ENCODE measurements at regions not wholly inside any gene's neighbourhood (a gene's known extent, or its start where the extent isn't known, plus 50 kb on each side); places are given as distances from the start of the nearest gene placed in this dataset.

- TF ChIP-seq BRF2 (CRISPR knock-in tag; IDR thresholded peaks at IDR 0.05): 0 out of 2 replicates have a peak, but pooled peaks have one; percentile 66
- TF ChIP-seq, protein P1, sequence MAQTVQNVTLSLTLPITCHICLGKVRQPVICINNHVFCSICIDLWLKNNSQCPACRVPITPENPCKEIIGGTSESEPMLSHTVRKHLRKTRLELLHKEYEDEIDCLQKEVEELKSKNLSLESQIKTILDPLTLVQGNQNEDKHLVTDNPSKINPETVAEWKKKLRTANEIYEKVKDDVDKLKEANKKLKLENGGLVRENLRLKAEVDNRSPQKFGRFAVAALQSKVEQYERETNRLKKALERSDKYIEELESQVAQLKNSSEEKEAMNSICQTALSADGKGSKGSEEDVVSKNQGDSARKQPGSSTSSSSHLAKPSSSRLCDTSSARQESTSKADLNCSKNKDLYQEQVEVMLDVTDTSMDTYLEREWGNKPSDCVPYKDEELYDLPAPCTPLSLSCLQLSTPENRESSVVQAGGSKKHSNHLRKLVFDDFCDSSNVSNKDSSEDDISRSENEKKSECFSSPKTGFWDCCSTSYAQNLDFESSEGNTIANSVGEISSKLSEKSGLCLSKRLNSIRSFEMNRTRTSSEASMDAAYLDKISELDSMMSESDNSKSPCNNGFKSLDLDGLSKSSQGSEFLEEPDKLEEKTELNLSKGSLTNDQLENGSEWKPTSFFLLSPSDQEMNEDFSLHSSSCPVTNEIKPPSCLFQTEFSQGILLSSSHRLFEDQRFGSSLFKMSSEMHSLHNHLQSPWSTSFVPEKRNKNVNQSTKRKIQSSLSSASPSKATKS (CRISPR knock-in tag; IDR thresholded peaks at IDR 0.05): no peak
- TF ChIP-seq ZNF747 (CRISPR knock-in tag; IDR thresholded peaks at IDR 0.05; ENCODE audit: borderline replicate concordance): peak; percentile 41; the same call in 1 of the 2 replicates
- TF ChIP-seq, protein P2, sequence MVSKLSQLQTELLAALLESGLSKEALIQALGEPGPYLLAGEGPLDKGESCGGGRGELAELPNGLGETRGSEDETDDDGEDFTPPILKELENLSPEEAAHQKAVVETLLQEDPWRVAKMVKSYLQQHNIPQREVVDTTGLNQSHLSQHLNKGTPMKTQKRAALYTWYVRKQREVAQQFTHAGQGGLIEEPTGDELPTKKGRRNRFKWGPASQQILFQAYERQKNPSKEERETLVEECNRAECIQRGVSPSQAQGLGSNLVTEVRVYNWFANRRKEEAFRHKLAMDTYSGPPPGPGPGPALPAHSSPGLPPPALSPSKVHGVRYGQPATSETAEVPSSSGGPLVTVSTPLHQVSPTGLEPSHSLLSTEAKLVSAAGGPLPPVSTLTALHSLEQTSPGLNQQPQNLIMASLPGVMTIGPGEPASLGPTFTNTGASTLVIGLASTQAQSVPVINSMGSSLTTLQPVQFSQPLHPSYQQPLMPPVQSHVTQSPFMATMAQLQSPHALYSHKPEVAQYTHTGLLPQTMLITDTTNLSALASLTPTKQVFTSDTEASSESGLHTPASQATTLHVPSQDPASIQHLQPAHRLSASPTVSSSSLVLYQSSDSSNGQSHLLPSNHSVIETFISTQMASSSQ (IDR thresholded peaks at IDR 0.05; ENCODE audit: low read depth): peak; percentile 55; the same call in 1 of the 2 replicates
- TF ChIP-seq, protein P2 (CRISPR knock-in tag; IDR thresholded peaks at IDR 0.05; ENCODE audit: borderline replicate concordance): peak; percentile 83; the same call in 1 of the 2 replicates
- TF ChIP-seq, protein P3, sequence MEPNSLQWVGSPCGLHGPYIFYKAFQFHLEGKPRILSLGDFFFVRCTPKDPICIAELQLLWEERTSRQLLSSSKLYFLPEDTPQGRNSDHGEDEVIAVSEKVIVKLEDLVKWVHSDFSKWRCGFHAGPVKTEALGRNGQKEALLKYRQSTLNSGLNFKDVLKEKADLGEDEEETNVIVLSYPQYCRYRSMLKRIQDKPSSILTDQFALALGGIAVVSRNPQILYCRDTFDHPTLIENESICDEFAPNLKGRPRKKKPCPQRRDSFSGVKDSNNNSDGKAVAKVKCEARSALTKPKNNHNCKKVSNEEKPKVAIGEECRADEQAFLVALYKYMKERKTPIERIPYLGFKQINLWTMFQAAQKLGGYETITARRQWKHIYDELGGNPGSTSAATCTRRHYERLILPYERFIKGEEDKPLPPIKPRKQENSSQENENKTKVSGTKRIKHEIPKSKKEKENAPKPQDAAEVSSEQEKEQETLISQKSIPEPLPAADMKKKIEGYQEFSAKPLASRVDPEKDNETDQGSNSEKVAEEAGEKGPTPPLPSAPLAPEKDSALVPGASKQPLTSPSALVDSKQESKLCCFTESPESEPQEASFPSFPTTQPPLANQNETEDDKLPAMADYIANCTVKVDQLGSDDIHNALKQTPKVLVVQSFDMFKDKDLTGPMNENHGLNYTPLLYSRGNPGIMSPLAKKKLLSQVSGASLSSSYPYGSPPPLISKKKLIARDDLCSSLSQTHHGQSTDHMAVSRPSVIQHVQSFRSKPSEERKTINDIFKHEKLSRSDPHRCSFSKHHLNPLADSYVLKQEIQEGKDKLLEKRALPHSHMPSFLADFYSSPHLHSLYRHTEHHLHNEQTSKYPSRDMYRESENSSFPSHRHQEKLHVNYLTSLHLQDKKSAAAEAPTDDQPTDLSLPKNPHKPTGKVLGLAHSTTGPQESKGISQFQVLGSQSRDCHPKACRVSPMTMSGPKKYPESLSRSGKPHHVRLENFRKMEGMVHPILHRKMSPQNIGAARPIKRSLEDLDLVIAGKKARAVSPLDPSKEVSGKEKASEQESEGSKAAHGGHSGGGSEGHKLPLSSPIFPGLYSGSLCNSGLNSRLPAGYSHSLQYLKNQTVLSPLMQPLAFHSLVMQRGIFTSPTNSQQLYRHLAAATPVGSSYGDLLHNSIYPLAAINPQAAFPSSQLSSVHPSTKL (CRISPR knock-in tag; IDR thresholded peaks at IDR 0.05): peak; percentile 92
- no peak for TF ChIP-seq ZNF296 (CRISPR knock-in tag; conservative IDR thresholded peaks at IDR 0.05)
- no peak for TF ChIP-seq ZNF773 (CRISPR knock-in tag; IDR thresholded peaks at IDR 0.05; ENCODE audit: borderline replicate concordance)
- no peak for TF ChIP-seq MYC (CRISPR knock-in tag; IDR thresholded peaks at IDR 0.05; ENCODE audit: borderline replicate concordance)
- peak; percentile 91 for TF ChIP-seq SOX5 (CRISPR knock-in tag; IDR thresholded peaks at IDR 0.05; ENCODE audit: borderline replicate concordance)
- no peak for TF ChIP-seq ZFAT (CRISPR knock-in tag; conservative IDR thresholded peaks at IDR 0.05)
- TF ChIP-seq KDM1A (CRISPR knock-in tag; IDR thresholded peaks at IDR 0.05): 0 out of 2 replicates have a peak, but pooled peaks have one; percentile 41
- TF ChIP-seq ZKSCAN8 (CRISPR knock-in tag; IDR thresholded peaks at IDR 0.05; ENCODE audit: borderline replicate concordance): peak; percentile 89; the same call in 1 of the 2 replicates
- no peak; the same call in 1 of the 2 replicates for TF ChIP-seq MIER2 (CRISPR knock-in tag; IDR thresholded peaks at IDR 0.05)
- no peak for TF ChIP-seq ZNF121 (CRISPR knock-in tag; IDR thresholded peaks at IDR 0.05)
- peak; percentile 50; the same call in 1 of the 2 replicates for TF ChIP-seq LCORL (IDR thresholded peaks at IDR 0.05)
- TF ChIP-seq LCORL (CRISPR knock-in tag; IDR thresholded peaks at IDR 0.05): no peak
- no peak for TF ChIP-seq ZNF564 (CRISPR knock-in tag; IDR thresholded peaks at IDR 0.05)
- TF ChIP-seq REPIN1 (CRISPR knock-in tag; IDR thresholded peaks at IDR 0.05; ENCODE audit: borderline replicate concordance, low read depth): peak; percentile 54; the same call in 1 of the 2 replicates
- TF ChIP-seq CREB1 (IDR thresholded peaks at IDR 0.05): peak; percentile 66
- peak; percentile 82 for TF ChIP-seq CREB1 (CRISPR knock-in tag; IDR thresholded peaks at IDR 0.05)
Measured at GRCh38 chr12:24078318-24078765, 128.9 kb upstream of the SOX5 start (continued).

Measured in HepG2 (cell line).